ENCODE measurements at regions not wholly inside any gene's neighbourhood (a gene's known extent, or its start where the extent isn't known, plus 50 kb on each side); places are given as distances from the start of the nearest gene placed in this dataset.
A peak's percentile ranks its signal among the peaks of the same experiment; 100 is the strongest.

DNA sequence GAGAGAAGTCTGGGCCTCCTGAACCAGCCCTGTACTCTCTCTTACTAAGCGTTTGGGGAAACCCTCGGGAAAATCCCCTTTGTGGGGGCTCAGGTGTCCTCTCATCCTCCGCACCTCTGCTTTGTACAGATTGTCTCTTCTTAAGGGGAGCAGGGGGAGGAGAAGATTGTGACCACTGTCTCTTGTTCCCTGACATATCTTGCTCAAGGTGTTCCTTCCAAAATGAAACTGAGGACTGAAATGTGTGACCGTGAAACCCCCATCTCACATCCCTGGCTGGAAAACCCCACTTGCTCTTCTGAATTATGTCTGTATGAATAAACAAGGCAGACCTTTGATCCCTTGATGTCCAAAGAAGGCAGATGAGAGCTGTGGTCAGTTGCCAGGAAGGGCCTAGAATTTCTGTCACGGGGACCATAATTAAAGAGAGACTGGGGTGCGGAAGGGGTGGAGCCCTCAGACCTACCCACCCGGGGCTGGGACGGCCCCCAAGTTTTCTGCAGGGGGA, 369.8 kb downstream of the AACS start:
- peaks cover 6% of the 10 kb centered on the region for H3K27me3 Mint-ChIP-seq (ENCODE audit: low read depth)
- Histone ChIP-seq H3K4me2 (ENCODE audit: insufficient read depth, insufficient read length, low read length) (no peak overlapping the region), H3K4me1 (ENCODE audit: insufficient read depth, low read length) (no peaks in the 10 kb centered on the region; the same call in 1 of the 2 replicates), H4K20me1 (ENCODE audit: control insufficient read depth, insufficient read depth, insufficient read length) (peaks cover 3% of the 10 kb centered on the region), H3K9ac (ENCODE audit: extremely low read depth, insufficient read length, low read length) (no peak overlapping the region), H3K18ac (ENCODE audit: insufficient read length, low read depth, low read length) (no peak overlapping the region), H3K79me1 (ENCODE audit: insufficient read depth, low read depth, low read length, poor library complexity, severe bottlenecking) (no peaks in the 10 kb centered on the region), H3K9me3 (ENCODE audit: control insufficient read depth, low read depth, low read length) (no peaks in the 10 kb centered on the region), H4K5ac (ENCODE audit: insufficient read length, low read depth, low read length) (no peak overlapping the region), H3T11ph (ENCODE audit: low read length) (no peak overlapping the region), H3K14ac (ENCODE audit: insufficient read depth, low read length) (no peak overlapping the region), H2BK120ac (ENCODE audit: low read depth, low read length, poor library complexity, severe bottlenecking) (no peak overlapping the region), H2AK5ac (ENCODE audit: insufficient read length, low read length) (no peak overlapping the region), H4K8ac (replicated peaks; ENCODE audit: insufficient read length, low read depth, low read length) (no peak overlapping the region), H3K23ac (ENCODE audit: insufficient read length, low read depth, low read length) (no peak overlapping the region), H3K27me3 (ENCODE audit: insufficient read depth, low read length) (no peaks in the 10 kb centered on the region), H2BK12ac (ENCODE audit: insufficient read length, low read depth, low read length) (no peak overlapping the region), H2BK20ac (ENCODE audit: low read depth, low read length, poor library complexity, severe bottlenecking) (no peak overlapping the region), H3K56ac (ENCODE audit: insufficient read length, low read depth, low read length) (no peak overlapping the region), H2AFZ (ENCODE audit: low read length) (no peak overlapping the region), H3K79me2 (ENCODE audit: insufficient read depth, low read length) (peaks cover 3% of the 10 kb centered on the region; the same call in 1 of the 2 replicates), H2BK5ac (ENCODE audit: insufficient read length, low read length) (no peak overlapping the region), H3K4ac (ENCODE audit: low read depth, low read length) (no peak overlapping the region), H3K27ac (ENCODE audit: insufficient read length, low read depth, low read length) (no peak overlapping the region), H2BK15ac (ENCODE audit: low read depth, low read length) (no peak overlapping the region), H4K91ac (ENCODE audit: insufficient read length, low read depth, low read length) (no peak overlapping the region), H3K23me2 (ENCODE audit: insufficient read length, low read depth, low read length, poor library complexity, severe bottlenecking) (no peaks in the 10 kb centered on the region)
- H3K36me3 Mint-ChIP-seq (ENCODE audit: insufficient read depth in 1 of 3, low read depth in 3 of 3) = peaks cover 0 to 8% (median 0%) of the 10 kb centered on the region in 3 experiments; a peak in 3 of 7 replicates
- no peak overlapping the region for H3K4me3 Mint-ChIP-seq
- H3K4me1 Mint-ChIP-seq = peaks cover 4 to 12% of the 10 kb centered on the region in 2 experiments
- DNase-seq = peak; percentile 20
- TF ChIP-seq, protein P1, sequence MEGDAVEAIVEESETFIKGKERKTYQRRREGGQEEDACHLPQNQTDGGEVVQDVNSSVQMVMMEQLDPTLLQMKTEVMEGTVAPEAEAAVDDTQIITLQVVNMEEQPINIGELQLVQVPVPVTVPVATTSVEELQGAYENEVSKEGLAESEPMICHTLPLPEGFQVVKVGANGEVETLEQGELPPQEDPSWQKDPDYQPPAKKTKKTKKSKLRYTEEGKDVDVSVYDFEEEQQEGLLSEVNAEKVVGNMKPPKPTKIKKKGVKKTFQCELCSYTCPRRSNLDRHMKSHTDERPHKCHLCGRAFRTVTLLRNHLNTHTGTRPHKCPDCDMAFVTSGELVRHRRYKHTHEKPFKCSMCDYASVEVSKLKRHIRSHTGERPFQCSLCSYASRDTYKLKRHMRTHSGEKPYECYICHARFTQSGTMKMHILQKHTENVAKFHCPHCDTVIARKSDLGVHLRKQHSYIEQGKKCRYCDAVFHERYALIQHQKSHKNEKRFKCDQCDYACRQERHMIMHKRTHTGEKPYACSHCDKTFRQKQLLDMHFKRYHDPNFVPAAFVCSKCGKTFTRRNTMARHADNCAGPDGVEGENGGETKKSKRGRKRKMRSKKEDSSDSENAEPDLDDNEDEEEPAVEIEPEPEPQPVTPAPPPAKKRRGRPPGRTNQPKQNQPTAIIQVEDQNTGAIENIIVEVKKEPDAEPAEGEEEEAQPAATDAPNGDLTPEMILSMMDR (conservative IDR thresholded peaks at IDR 0.05) = no peak
- WGBS (ENCODE audit: extremely low coverage, insufficient read length, low lambda C conversion rate) = no CpG with 5 or more reads among the region's 8 CpGs
- H3K9me3 Mint-ChIP-seq = no peaks in the 10 kb centered on the region; a peak in 1 of 5 replicates
- H3K27ac Mint-ChIP-seq = no peak overlapping the region; a peak in 1 of 7 replicates

Measured in H9 (cell line).